Trophoblast cell (in vitro differentiated cells and primary cell): ENCODE measurements at regions not wholly inside any gene's neighbourhood (a gene's known extent, or its start where the extent isn't known, plus 50 kb on each side); places are given as distances from the start of the nearest gene placed in this dataset.

Experiments
- DNase-seq, 2 donors: peaks; one replicate each; pipeline ENCODE4 v3.0.0-alpha.2; 2016
- H2AFZ ChIP-seq: 2 replicates; pipeline ENCODE4 v1.6.1; 2013; ENCODE audit warnings: low read length, moderate library complexity, mild to moderate bottlenecking; ENCODE audit not compliant: insufficient read depth, poor library complexity
- H2AK5ac ChIP-seq: 2 replicates; pipeline ENCODE4 v1.6.1; 2013; ENCODE audit warnings: mild to moderate bottlenecking, low read length
- H2BK120ac ChIP-seq: 2 replicates; pipeline ENCODE4 v1.6.1; 2013; ENCODE audit warnings: low read length, mild to moderate bottlenecking, moderate library complexity; ENCODE audit not compliant: insufficient read depth, poor library complexity
- H2BK12ac ChIP-seq: 2 replicates; pipeline ENCODE4 v1.6.1; 2013; ENCODE audit warnings: mild to moderate bottlenecking, low read length, moderate library complexity
- H2BK5ac ChIP-seq: 2 replicates; pipeline ENCODE4 v1.6.1; 2013; ENCODE audit warnings: low read length, low read depth, moderate library complexity, mild to moderate bottlenecking; ENCODE audit not compliant: poor library complexity
- H3K14ac ChIP-seq: 2 replicates; pipeline ENCODE4 v1.6.1; 2013; ENCODE audit warnings: mild to moderate bottlenecking, low read length
- H3K18ac ChIP-seq: 2 replicates; pipeline ENCODE4 v1.6.1; 2013; ENCODE audit warnings: mild to moderate bottlenecking, low read length
- H3K23ac ChIP-seq: 2 replicates; pipeline ENCODE4 v1.6.1; 2013; ENCODE audit warnings: low read length
- H3K27ac ChIP-seq: 2 replicates; pipeline ENCODE4 v1.5.1; 2013; ENCODE audit warnings: low read depth, mild to moderate bottlenecking, inconsistent platforms, low read length, moderate library complexity
- H3K27me3 ChIP-seq: 2 replicates; pipeline ENCODE4 v1.6.1; 2013; ENCODE audit warnings: inconsistent platforms, mild to moderate bottlenecking, low read length, moderate library complexity; ENCODE audit not compliant: insufficient read depth
- H3K36me3 ChIP-seq, 2 experiments: 1 replicate in 1 of 2; 2 replicates in 1 of 2; pipeline ENCODE4 v1.6.1; 2013; ENCODE audit warnings: low read length in 2 of 2, mild to moderate bottlenecking in 2 of 2, moderate library complexity in 1 of 2; ENCODE audit not compliant: insufficient read depth in 2 of 2, control insufficient read depth in 1 of 2
- H3K4ac ChIP-seq: 2 replicates; pipeline ENCODE4 v1.6.1; 2013; ENCODE audit warnings: low read depth, mild to moderate bottlenecking, low read length, moderate library complexity
- H3K4me1 ChIP-seq, 2 experiments: 1 replicate in 1 of 2; 2 replicates in 1 of 2; pipeline ENCODE4 v1.6.1; 2013; ENCODE audit warnings: low read length in 2 of 2, mild to moderate bottlenecking in 2 of 2, moderate library complexity in 1 of 2; ENCODE audit not compliant: insufficient read depth in 2 of 2, control insufficient read depth in 1 of 2
- H3K4me2 ChIP-seq: 2 replicates; pipeline ENCODE4 v1.6.1; 2013; ENCODE audit warnings: inconsistent platforms, mild to moderate bottlenecking, low read length, moderate library complexity
- H3K4me3 ChIP-seq: 2 replicates; pipeline ENCODE4 v1.5.1; 2013; ENCODE audit warnings: mild to moderate bottlenecking, low read depth, low read length, inconsistent platforms
- H3K79me1 ChIP-seq: one replicate; pipeline ENCODE4 v1.6.1; 2013; ENCODE audit warnings: low read length
- H3K79me2 ChIP-seq: 2 replicates; pipeline ENCODE4 v1.6.1; 2013; ENCODE audit warnings: low read length, mild to moderate bottlenecking; ENCODE audit not compliant: control insufficient read depth, insufficient read depth, poor library complexity
- H3K9ac ChIP-seq: 2 replicates; pipeline ENCODE4 v1.6.1; 2013; ENCODE audit warnings: mild to moderate bottlenecking, low read length
- H3K9me3 ChIP-seq: 2 replicates; pipeline ENCODE4 v1.6.1; 2013; ENCODE audit warnings: low read depth, mild to moderate bottlenecking, control low read depth, inconsistent platforms, low read length; ENCODE audit not compliant: insufficient read depth
- H4K12ac ChIP-seq: 2 replicates; pipeline ENCODE4 v1.6.1; 2013; ENCODE audit warnings: low read depth, mild to moderate bottlenecking, low read length, moderate library complexity
- H4K8ac ChIP-seq: 2 replicates; pipeline ENCODE4 v1.6.1; 2013; ENCODE audit warnings: low read depth, mild to moderate bottlenecking, low read length, moderate library complexity
- H4K91ac ChIP-seq: one replicate; pipeline ENCODE4 v1.6.1; 2013; ENCODE audit warnings: low read depth, mild to moderate bottlenecking, low read length, moderate library complexity
- WGBS: extraction: QIAGEN DNeasy Blood & Tissue Kit; methylation state at CpG from one replicate; pipeline ENCODE4 v1.1.7; 2013; ENCODE audit warnings: missing lambda C conversion rate; ENCODE audit not compliant: insufficient read length, insufficient coverage; ENCODE audit errors: extremely low coverage; 5-methylcytosine and 5-hydroxymethylcytosine counted together

- H3K27ac ChIP-seq: no peak overlapping the region
- H3K14ac ChIP-seq: no peak overlapping the region
- no CpG with 5 or more reads among the region's 1 CpG for WGBS
- no peak overlapping the region for H3K4ac ChIP-seq
- H3K23ac ChIP-seq: no peak overlapping the region
- H4K8ac ChIP-seq: no peak overlapping the region
- no peak overlapping the region for H3K4me2 ChIP-seq
- H3K79me2 ChIP-seq: no peaks in the 10 kb centered on the region
- H2BK120ac ChIP-seq: no peak overlapping the region
- no peak overlapping the region for H2AK5ac ChIP-seq
- H3K9ac ChIP-seq: no peak overlapping the region
- no peak overlapping the region for H3K18ac ChIP-seq
- no peaks in the 10 kb centered on the region for H3K36me3 ChIP-seq
- H3K27me3 ChIP-seq: no peaks in the 10 kb centered on the region
- no peaks in the 10 kb centered on the region for H3K79me1 ChIP-seq
- no peak overlapping the region for H2BK12ac ChIP-seq
- no peaks in the 10 kb centered on the region for H3K9me3 ChIP-seq
- no peak for DNase-seq
- no peak overlapping the region for H4K12ac ChIP-seq
- H2AFZ ChIP-seq: no peak overlapping the region
- no peak overlapping the region for H4K91ac ChIP-seq
- no peaks in the 10 kb centered on the region for H3K4me1 ChIP-seq
- no peak overlapping the region for H3K4me3 ChIP-seq
- H2BK5ac ChIP-seq: no peak overlapping the region
These were observed 130.0 kb upstream of the BACE2 start for GRCh38 chr21:41037936-41038335.

GRCh38 chr21:41043014-41043413 is 124.9 kb upstream of the BACE2 start:
- Histone ChIP-seq H3K18ac (no peak overlapping the region), H3K4me1 (no peaks in the 10 kb centered on the region), H4K12ac (no peak overlapping the region), H2BK120ac (no peak overlapping the region), H2BK5ac (no peak overlapping the region), H3K4me3 (no peak overlapping the region), H3K14ac (no peak overlapping the region), H3K27me3 (no peaks in the 10 kb centered on the region), H4K8ac (no peak overlapping the region), H3K27ac (no peak overlapping the region), H3K9ac (no peak overlapping the region), H3K4ac (no peak overlapping the region), H2AK5ac (no peak overlapping the region), H3K79me2 (no peaks in the 10 kb centered on the region), H2AFZ (no peak overlapping the region), H3K9me3 (no peaks in the 10 kb centered on the region), H2BK12ac (no peak overlapping the region), H3K79me1 (no peaks in the 10 kb centered on the region), H4K91ac (no peak overlapping the region), H3K36me3 (no peaks in the 10 kb centered on the region), H3K23ac (no peak overlapping the region), H3K4me2 (no peak overlapping the region)
- no CpG with 5 or more reads among the region's 2 CpGs for WGBS
- peak; percentile 46 to 74 for DNase-seq

- Histone ChIP-seq H3K23ac (no peak overlapping the region), H3K4me1 (no peaks in the 10 kb centered on the region), H2BK5ac (no peak overlapping the region), H2BK120ac (no peak overlapping the region), H3K79me2 (no peaks in the 10 kb centered on the region), H4K8ac (no peak overlapping the region), H2BK12ac (no peak overlapping the region), H3K14ac (no peak overlapping the region), H4K12ac (no peak overlapping the region), H2AFZ (no peak overlapping the region), H3K4me2 (no peak overlapping the region), H3K27ac (no peak overlapping the region), H3K9me3 (no peaks in the 10 kb centered on the region), H3K9ac (no peak overlapping the region), H4K91ac (no peak overlapping the region), H3K4ac (no peak overlapping the region), H3K18ac (no peak overlapping the region), H3K4me3 (no peak overlapping the region), H2AK5ac (no peak overlapping the region), H3K79me1 (no peaks in the 10 kb centered on the region), H3K27me3 (peaks cover 4% of the 10 kb centered on the region), H3K36me3 (no peaks in the 10 kb centered on the region)
- no CpG with 5 or more reads among the region's 17 CpGs for WGBS
- DNase-seq: no peak
These were observed 122.3 kb upstream of the BACE2 start for GRCh38 chr21:41045534-41046268.

- Histone ChIP-seq H4K12ac (no peak overlapping the region), H3K36me3 (no peaks in the 10 kb centered on the region), H2AK5ac (no peak overlapping the region), H3K4me2 (no peak overlapping the region), H3K14ac (no peak overlapping the region), H3K9me3 (no peaks in the 10 kb centered on the region), H4K8ac (no peak overlapping the region), H2AFZ (no peak overlapping the region), H3K23ac (no peak overlapping the region), H3K18ac (no peak overlapping the region), H3K27me3 (peaks cover 4% of the 10 kb centered on the region), H3K4ac (no peak overlapping the region), H2BK120ac (no peak overlapping the region), H2BK5ac (no peak overlapping the region), H4K91ac (no peak overlapping the region), H3K79me1 (no peaks in the 10 kb centered on the region), H3K27ac (no peak overlapping the region), H3K9ac (no peak overlapping the region), H3K4me1 (no peaks in the 10 kb centered on the region), H2BK12ac (no peak overlapping the region), H3K4me3 (no peak overlapping the region), H3K79me2 (no peaks in the 10 kb centered on the region)
- no peak for DNase-seq
- no CpG with 5 or more reads among the region's 1 CpG for WGBS
These were observed 119.8 kb upstream of the BACE2 start for GRCh38 chr21:41048145-41048544.
